Stimulated activated CD4-positive, alpha-beta T cell treated with anti-CD3 and anti-CD28 coated beads, Interleukin-15, amount 100 ng/mL, for 48 hours (primary cell): ENCODE measurements at regions not wholly inside any gene's neighbourhood (a gene's known extent, or its start where the extent isn't known, plus 50 kb on each side); places are given as distances from the start of the nearest gene placed in this dataset.

ENCODE experiments used
- DNase-seq, 2 donors: peaks; one replicate each; pipeline ENCODE4 v3.0.0-alpha.2; 2020; ENCODE audit warnings: low read depth in 2 of 2

DNA sequence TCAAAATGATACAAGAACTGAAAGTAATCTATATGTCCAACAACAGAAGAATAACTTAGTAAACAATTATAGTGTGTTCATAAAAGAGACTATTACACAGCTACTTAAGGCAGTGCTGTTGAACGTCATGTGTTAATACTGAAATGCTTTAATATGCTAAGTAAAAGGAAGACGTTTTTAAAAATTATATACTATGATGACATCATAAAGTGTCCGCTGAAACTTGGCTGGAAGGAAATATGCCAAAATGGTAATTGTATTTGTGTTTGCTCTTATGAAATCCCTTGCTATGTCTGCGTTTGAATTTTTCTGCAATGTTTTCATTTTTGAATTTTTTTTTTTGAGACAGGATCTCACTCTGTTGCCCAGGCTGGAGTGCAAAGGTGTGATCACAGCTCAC lies 679.3 kb downstream of the DHX35 start:
- no peak for DNase-seq

- DNase-seq: no peak
These were observed 678.0 kb downstream of the DHX35 start for GRCh38 chr20:39640147-39640546.

DNA sequence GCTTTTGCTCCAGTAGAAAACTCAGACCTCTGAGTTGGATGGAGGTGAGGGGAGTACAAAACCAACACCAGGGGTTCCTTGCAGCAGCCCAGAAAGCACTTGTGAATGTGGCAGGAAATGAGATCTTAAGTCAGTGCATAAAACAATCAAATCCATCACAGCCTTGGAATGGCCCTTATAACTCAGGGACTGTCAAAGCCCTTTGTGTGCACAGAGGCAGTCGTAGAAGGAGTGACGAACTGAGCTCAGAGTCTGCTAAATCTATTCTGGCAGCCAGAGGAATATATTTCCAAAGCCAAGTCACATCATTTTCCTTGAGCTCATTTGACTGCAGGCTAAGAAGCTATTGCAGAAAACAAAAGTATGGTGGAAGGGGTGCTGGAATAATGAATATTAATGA lies 676.6 kb downstream of the DHX35 start:
- DNase-seq: no peak

- DNase-seq: no peak
These were observed 671.5 kb downstream of the DHX35 start for GRCh38 chr20:39633689-39634088.

- DNase-seq: no peak
These were observed 670.6 kb downstream of the DHX35 start for GRCh38 chr20:39632757-39633156.

DNA sequence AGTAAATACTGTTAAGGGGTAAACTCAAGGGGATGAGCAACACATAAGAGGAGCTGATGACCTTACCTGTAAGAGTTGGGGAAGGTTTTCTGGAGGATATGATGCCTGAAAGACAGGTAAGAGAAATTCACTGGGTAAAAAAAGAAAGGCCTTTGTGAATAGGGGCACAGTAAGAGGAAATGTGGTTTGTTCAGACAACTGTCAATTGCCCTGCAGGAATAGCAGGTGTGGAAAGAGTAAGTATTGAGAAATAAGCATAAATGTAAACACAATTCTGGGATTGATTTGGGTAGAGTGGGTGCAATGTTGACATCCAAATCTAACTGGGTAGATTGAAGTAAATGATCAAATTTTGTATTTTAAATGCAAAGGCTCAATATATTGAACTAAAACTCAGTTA lies 670.0 kb downstream of the DHX35 start:
- DNase-seq: no peak

DNA sequence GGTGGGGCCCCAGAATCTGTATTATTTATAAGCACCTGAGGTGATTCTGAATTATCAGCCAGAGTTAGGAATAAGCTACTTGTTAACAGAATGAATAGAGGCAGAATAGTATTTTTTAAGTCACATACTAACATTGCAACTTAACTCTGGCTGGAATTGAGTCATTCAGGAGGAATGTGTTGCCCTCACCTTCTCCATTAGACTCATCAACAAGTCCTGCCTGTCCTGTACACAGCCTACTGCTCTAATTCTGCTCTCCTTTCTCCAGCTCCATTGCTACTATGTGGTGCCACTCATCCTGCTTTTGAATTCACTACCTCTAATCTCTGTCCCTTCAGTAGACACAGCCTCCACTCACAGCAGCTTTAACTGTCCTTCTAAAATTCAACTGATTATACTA lies 669.4 kb downstream of the DHX35 start:
- no peak for DNase-seq

GRCh38 chr20:39630215-39630908 lies 668.2 kb downstream of the DHX35 start:
- DNase-seq: no peak

GRCh38 chr20:39627765-39628164 lies 665.6 kb downstream of the DHX35 start:
- DNase-seq: no peak

DNA sequence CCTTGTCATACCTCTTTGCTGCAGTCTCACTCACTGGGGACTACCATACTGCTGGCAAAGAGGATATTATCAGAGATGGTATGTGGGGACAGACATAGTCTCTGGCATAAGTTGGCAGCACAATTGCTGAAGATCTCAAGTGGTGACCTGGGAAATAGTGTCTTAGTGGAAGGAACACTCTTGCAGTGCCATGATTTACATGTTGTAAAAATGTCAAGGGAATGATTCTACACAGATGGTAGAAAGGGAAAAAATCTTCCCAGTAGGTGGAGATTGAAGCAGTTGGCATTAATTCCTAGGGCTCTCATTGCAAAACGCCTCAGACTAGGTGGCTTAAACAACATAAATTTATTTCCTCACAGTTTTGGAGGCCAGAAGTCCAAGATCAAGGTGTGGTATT lies 662.2 kb downstream of the DHX35 start:
- DNase-seq: no peak

- no peak for DNase-seq
These were observed 661.6 kb downstream of the DHX35 start for GRCh38 chr20:39623584-39624234.

DNA sequence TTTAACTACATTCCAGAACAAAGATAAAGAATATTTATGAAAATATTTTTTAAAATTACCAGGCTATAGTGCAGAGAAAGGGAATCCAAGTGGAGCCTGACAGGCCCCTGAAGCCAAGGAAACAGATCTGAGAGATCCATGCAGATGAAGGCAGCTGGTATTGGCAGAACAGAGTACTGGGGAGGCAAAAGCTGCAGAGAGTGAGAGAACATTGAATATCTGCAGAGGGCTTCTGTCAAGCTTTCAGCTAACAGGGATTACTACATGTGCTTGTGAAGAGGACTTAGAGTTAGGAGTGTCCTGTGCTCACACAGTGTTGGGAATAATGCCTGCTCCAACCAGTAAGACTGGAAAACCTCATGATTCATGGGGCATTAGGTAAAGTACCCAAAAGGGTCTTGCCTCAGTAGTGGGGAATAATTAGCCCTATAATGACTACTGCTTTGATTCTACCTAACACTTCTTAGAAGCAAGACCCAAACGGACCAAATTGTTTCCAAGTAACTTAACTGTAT lies 657.2 kb downstream of the DHX35 start:
- DNase-seq: no peak

- no peak for DNase-seq
These were observed 649.8 kb downstream of the DHX35 start for GRCh38 chr20:39611901-39612300.

DNA sequence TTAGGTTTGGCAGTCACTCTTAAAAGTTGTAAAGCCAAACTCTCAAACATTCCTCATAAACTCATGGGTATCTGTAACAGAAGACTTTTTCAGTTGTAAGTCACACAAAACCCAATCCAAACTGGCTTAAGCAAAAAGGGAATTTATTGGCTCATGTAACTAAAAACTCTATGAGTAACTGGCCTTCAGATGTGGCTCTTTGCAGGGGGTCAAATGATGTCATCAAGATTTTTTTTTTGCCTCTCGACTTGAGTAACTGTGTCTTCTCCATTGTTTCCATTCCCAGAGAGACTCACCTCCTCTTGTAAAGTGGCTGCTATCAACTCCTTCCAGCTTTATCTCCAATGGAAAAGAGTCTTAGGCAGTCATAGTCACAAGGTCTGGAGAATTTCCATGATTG lies 645.0 kb downstream of the DHX35 start:
- DNase-seq: no peak

DNA sequence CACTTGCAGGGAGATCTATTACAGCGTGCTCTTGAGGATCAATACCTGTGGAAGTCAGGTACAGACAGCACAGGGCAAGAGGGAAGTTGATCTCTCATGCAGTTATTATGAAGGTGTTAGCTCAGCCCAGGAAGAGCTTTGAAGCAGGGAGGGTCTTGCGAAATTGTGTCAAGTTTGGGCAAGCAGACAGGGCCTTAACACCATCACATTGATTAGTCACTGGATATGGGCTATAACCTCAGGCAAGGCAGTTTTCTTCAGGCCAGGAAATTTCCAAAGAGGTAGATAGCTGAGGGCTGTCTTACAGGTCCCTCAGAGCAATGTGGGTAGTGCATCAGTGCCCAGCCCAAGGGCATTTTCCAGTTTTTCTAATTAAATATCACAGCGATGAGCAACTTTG lies 643.8 kb downstream of the DHX35 start:
- no peak for DNase-seq

DNA sequence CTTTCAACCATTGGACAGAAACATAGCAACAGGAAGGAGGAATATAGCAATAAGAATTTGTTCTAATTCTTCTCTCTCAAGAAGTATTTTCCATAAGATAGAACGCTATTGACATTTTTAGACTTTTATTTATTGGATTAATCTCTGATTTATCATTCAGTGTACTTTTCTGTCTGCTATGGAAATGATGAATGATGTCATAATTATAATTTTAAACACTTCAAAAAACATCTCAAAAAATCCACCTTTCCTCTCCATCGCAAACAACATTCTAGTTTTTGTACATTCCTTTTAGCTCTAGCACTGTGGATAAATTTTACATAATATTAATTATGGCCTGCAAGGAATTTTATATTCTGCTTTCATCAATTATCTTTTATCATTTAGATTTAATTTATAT lies 643.2 kb downstream of the DHX35 start:
- no peak for DNase-seq

DNA sequence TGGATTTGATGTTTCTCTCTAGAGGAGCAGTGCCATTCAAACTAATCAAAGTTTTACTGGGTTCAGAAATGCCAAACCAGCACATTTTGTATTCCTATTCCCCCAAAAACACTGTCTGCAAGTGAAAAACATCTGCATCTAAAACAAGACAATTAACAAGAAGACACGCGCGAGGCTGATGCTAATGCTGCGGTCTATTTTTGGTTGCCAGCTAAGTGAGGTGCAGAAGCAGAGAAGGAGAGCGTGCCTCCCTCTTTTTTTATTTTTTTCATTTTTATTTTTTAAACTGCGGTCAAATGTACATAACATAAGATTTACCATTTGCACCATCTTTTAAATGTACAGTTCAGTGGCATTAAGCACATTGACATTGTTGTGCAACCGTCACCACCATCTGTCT lies 641.1 kb downstream of the DHX35 start:
- DNase-seq: no peak

GRCh38 chr20:39602649-39603048 lies 640.5 kb downstream of the DHX35 start:
- no peak for DNase-seq

GRCh38 chr20:39600871-39601270 lies 638.7 kb downstream of the DHX35 start:
- DNase-seq: no peak

DNA sequence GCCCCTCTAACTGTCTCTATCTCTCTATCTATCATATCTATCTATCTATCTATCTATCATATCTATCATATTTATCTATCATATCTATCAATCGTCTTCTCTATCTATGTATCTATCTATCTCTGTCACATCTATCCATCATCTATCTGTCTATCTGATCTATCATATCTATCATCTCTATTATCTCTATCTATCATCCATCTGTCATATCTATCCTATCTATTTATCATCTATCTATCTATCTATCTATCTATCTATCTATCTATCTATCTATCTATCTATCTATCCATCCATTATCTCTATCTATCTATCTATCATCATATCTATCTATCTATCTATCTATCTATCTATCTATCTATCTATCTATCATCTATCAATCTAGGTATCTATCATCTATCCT lies 638.0 kb downstream of the DHX35 start:
- DNase-seq: no peak

GRCh38 chr20:39596554-39596953 lies 634.4 kb downstream of the DHX35 start:
- DNase-seq: no peak

- no peak for DNase-seq
These were observed 630.2 kb downstream of the DHX35 start for GRCh38 chr20:39592371-39592770.

- DNase-seq: no peak
These were observed 626.1 kb downstream of the DHX35 start for GRCh38 chr20:39588148-39588757.
